ENCODE measurements at regions not wholly inside any gene's neighbourhood (a gene's known extent, or its start where the extent isn't known, plus 50 kb on each side); places are given as distances from the start of the nearest gene placed in this dataset.
"Not testable (repeated sequence)": the region's sequence is repeated elsewhere in the genome, so short reads cannot be mapped to it uniquely, and the experiment has no call there.

DNA sequence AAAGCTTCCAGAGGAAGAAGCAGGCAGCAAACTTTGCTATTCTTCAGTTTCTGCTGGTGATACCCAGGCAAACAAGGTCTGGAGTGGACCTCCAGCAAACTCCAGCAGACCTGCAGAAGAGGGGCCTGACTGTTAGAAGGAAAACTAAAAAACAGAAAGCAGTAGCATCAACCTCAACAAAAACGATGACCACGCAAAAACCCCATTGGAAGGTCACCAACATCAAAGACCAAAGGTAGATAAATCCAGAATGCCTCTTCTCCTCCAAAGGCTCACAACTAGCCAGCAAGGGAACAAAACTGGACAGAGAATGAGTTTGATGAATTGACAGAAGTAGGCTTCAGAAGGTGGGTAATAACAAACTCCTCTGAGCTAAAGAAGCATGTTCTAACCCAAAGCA, 127.1 kb downstream of the SLITRK1 start:
- TF ChIP-seq, protein P1, sequence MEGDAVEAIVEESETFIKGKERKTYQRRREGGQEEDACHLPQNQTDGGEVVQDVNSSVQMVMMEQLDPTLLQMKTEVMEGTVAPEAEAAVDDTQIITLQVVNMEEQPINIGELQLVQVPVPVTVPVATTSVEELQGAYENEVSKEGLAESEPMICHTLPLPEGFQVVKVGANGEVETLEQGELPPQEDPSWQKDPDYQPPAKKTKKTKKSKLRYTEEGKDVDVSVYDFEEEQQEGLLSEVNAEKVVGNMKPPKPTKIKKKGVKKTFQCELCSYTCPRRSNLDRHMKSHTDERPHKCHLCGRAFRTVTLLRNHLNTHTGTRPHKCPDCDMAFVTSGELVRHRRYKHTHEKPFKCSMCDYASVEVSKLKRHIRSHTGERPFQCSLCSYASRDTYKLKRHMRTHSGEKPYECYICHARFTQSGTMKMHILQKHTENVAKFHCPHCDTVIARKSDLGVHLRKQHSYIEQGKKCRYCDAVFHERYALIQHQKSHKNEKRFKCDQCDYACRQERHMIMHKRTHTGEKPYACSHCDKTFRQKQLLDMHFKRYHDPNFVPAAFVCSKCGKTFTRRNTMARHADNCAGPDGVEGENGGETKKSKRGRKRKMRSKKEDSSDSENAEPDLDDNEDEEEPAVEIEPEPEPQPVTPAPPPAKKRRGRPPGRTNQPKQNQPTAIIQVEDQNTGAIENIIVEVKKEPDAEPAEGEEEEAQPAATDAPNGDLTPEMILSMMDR (IDR thresholded peaks at IDR 0.05; ENCODE audit: insufficient read depth, low read length), result not testable (repeated sequence)
- TF ChIP-seq POLR2AphosphoS5 (IDR thresholded peaks at IDR 0.05; ENCODE audit: low read depth), result not testable (repeated sequence)

Data from HL-60 (cell line).